CD1c-positive myeloid dendritic cell (primary cell): ENCODE measurements at regions not wholly inside any gene's neighbourhood (a gene's known extent, or its start where the extent isn't known, plus 50 kb on each side); places are given as distances from the start of the nearest gene placed in this dataset.
"Not testable (repeated sequence)": the region's sequence is repeated elsewhere in the genome, so short reads cannot be mapped to it uniquely, and the experiment has no call there.

Experiments
- DNase-seq: peaks from one replicate; pipeline ENCODE4 v3.0.0-alpha.2; 2016; ENCODE audit errors: extremely low spot score

- no peak for DNase-seq
Observed at GRCh38 chr3:137438561-137438960, 325.6 kb upstream of the SOX14 start.

- no peak for DNase-seq
Observed at GRCh38 chr3:137460944-137461343, 303.2 kb upstream of the SOX14 start.

- DNase-seq = no peak
Observed at GRCh38 chr3:137463131-137463530, 301.0 kb upstream of the SOX14 start.

- no peak for DNase-seq
Observed at GRCh38 chr3:137464341-137464740, 299.8 kb upstream of the SOX14 start.

- DNase-seq = no peak
Observed at GRCh38 chr3:137468446-137468845, 295.7 kb upstream of the SOX14 start.

GRCh38 chr3:137469263-137469662, 294.9 kb upstream of the SOX14 start:
- no peak for DNase-seq

- no peak for DNase-seq
Observed at GRCh38 chr3:137471130-137471529, 293.0 kb upstream of the SOX14 start.

GRCh38 chr3:137471558-137472204, 292.4 kb upstream of the SOX14 start:
- DNase-seq = no peak

GRCh38 chr3:137477614-137478013, 286.5 kb upstream of the SOX14 start:
- no peak for DNase-seq

- DNase-seq = no peak
Observed at GRCh38 chr3:137509354-137510045, 254.6 kb upstream of the SOX14 start.

GRCh38 chr3:137511655-137512054, 252.5 kb upstream of the SOX14 start:
- DNase-seq = no peak

GRCh38 chr3:137514853-137515252, 249.3 kb upstream of the SOX14 start:
- no peak for DNase-seq

- no peak for DNase-seq
Observed at GRCh38 chr3:137519602-137520001, 244.5 kb upstream of the SOX14 start.

GRCh38 chr3:137524751-137525150, 239.4 kb upstream of the SOX14 start:
- DNase-seq = no peak

- DNase-seq = no peak
Observed at GRCh38 chr3:137525471-137525870, 238.6 kb upstream of the SOX14 start.

GRCh38 chr3:137542049-137542448, 222.1 kb upstream of the SOX14 start:
- DNase-seq = no peak

GRCh38 chr3:137554242-137554641, 209.9 kb upstream of the SOX14 start:
- no peak for DNase-seq

GRCh38 chr3:137568880-137569279, 195.2 kb upstream of the SOX14 start:
- DNase-seq = no peak

- no peak for DNase-seq
Observed at GRCh38 chr3:137572931-137573330, 191.2 kb upstream of the SOX14 start.

- DNase-seq = no peak
Observed at GRCh38 chr3:137582484-137582883, 181.6 kb upstream of the SOX14 start.

GRCh38 chr3:137583256-137583655, 180.9 kb upstream of the SOX14 start:
- DNase-seq = no peak

- DNase-seq = no peak
Observed at GRCh38 chr3:137588871-137589270, 175.2 kb upstream of the SOX14 start.

GRCh38 chr3:137595415-137595814, 168.7 kb upstream of the SOX14 start:
- DNase-seq = not testable (repeated sequence)

GRCh38 chr3:137610723-137611122, 153.4 kb upstream of the SOX14 start:
- no peak for DNase-seq
